GM18870 (cell line): ENCODE measurements at regions not wholly inside any gene's neighbourhood (a gene's known extent, or its start where the extent isn't known, plus 50 kb on each side); places are given as distances from the start of the nearest gene placed in this dataset.
"Not testable (repeated sequence)": the region's sequence is repeated elsewhere in the genome, so short reads cannot be mapped to it uniquely, and the experiment has no call there.

Source experiments
- ATAC-seq: cut with Tn5 transposase; IDR thresholded peaks from one replicate; pipeline ENCODE4 v1.9.1; 2021; ENCODE audit warnings: moderate library complexity; ENCODE audit not compliant: unreplicated experiment

GRCh38 chr2:122669627-122670026, 914.2 kb downstream of the TSN start:
- ATAC-seq = no peak

- no peak for ATAC-seq
Measured at GRCh38 chr2:122670897-122671296, 915.4 kb downstream of the TSN start.

GRCh38 chr2:122680662-122681061, 925.2 kb downstream of the TSN start:
- no peak for ATAC-seq

GRCh38 chr2:122681626-122682025, 926.2 kb downstream of the TSN start:
- peak; percentile 85 for ATAC-seq

GRCh38 chr2:122682356-122682755, 926.9 kb downstream of the TSN start:
- no peak for ATAC-seq

GRCh38 chr2:122683018-122683417, 927.6 kb downstream of the TSN start:
- no peak for ATAC-seq

GRCh38 chr2:122692400-122693083, 937.1 kb downstream of the TSN start:
- ATAC-seq = no peak

GRCh38 chr2:122697415-122697814, 942.0 kb downstream of the TSN start:
- no peak for ATAC-seq

GRCh38 chr2:122703676-122704075, 948.2 kb downstream of the TSN start:
- ATAC-seq = no peak

- ATAC-seq = peak; percentile 68
Measured at GRCh38 chr2:122704109-122704563, 948.7 kb downstream of the TSN start.

GRCh38 chr2:122705746-122706145, 950.3 kb downstream of the TSN start:
- ATAC-seq = no peak

- ATAC-seq = no peak
Measured at GRCh38 chr2:122706757-122707223, 951.3 kb downstream of the TSN start.

- ATAC-seq = peak; percentile 66
Measured at GRCh38 chr2:122707224-122707824, 951.9 kb downstream of the TSN start.

GRCh38 chr2:122710049-122710448, 954.6 kb downstream of the TSN start:
- no peak for ATAC-seq

- ATAC-seq = peak; percentile 64
Measured at GRCh38 chr2:122713800-122714199, 958.3 kb downstream of the TSN start.

- not testable (repeated sequence) for ATAC-seq
Measured at GRCh38 chr2:122720822-122721221, 965.4 kb downstream of the TSN start.

- ATAC-seq = no peak
Measured at GRCh38 chr2:122734766-122735424, 979.4 kb downstream of the TSN start.

GRCh38 chr2:122736279-122736678, 980.8 kb downstream of the TSN start:
- no peak for ATAC-seq

GRCh38 chr2:122737429-122738077, 982.1 kb downstream of the TSN start:
- peak; percentile 91 for ATAC-seq

- ATAC-seq = peak; percentile 44
Measured at GRCh38 chr2:122739732-122740593, 984.5 kb downstream of the TSN start.

- no peak for ATAC-seq
Measured at GRCh38 chr2:122740594-122740948, 985.1 kb downstream of the TSN start.
